Glutamatergic neuron (in vitro differentiated cells): ENCODE measurements at regions not wholly inside any gene's neighbourhood (a gene's known extent, or its start where the extent isn't known, plus 50 kb on each side); places are given as distances from the start of the nearest gene placed in this dataset.

ENCODE experiments used
- DNase-seq: peaks from one replicate; pipeline ENCODE4 v3.0.0; 2022
- H3K27ac Mint-ChIP-seq: one replicate; pipeline ENCODE4 v1.8.0; 2020; ENCODE audit warnings: mild to moderate bottlenecking, mixed read lengths, inconsistent platforms; ENCODE audit not compliant: unreplicated experiment
- H3K27me3 Mint-ChIP-seq: one replicate; pipeline ENCODE4 v1.8.0; 2020; ENCODE audit warnings: mild to moderate bottlenecking, moderate library complexity, mixed read lengths, inconsistent platforms; ENCODE audit not compliant: unreplicated experiment
- H3K36me3 Mint-ChIP-seq: one replicate; pipeline ENCODE4 v1.8.0; 2020; ENCODE audit warnings: mild to moderate bottlenecking, mixed read lengths, inconsistent platforms; ENCODE audit not compliant: unreplicated experiment
- H3K4me1 Mint-ChIP-seq: one replicate; pipeline ENCODE4 v1.8.0; 2020; ENCODE audit warnings: mild to moderate bottlenecking, low read depth, mixed read lengths, inconsistent platforms; ENCODE audit not compliant: unreplicated experiment
- H3K4me3 Mint-ChIP-seq: one replicate; pipeline ENCODE4 v1.8.0; 2020; ENCODE audit warnings: mild to moderate bottlenecking, mixed read lengths, inconsistent platforms; ENCODE audit not compliant: unreplicated experiment
- H3K9me3 Mint-ChIP-seq: one replicate; pipeline ENCODE4 v1.8.0; 2020; ENCODE audit warnings: mild to moderate bottlenecking, moderate library complexity, mixed read lengths, inconsistent platforms; ENCODE audit not compliant: unreplicated experiment
- CTCF ChIP-seq: fragments of 200-600 bp; sonication (generic); IDR thresholded peaks from one replicate; pipeline ENCODE4 v1.5.0; 2021; ENCODE audit not compliant: partially characterized antibody, unreplicated experiment

GRCh38 chr5:153159616-153160015, 330.9 kb upstream of the GRIA1 start:
- Mint-ChIP-seq H3K9me3 (no peaks in the 10 kb centered on the region), H3K27me3 (no peaks in the 10 kb centered on the region)

GRCh38 chr5:153168241-153168640, 322.2 kb upstream of the GRIA1 start:
- H3K9me3 Mint-ChIP-seq: no peaks in the 10 kb centered on the region
- no peak for TF ChIP-seq CTCF
- DNase-seq: no peak

More at GRCh38 chr5:153159616-153160015, 330.9 kb upstream of the GRIA1 start:
- H3K4me3 Mint-ChIP-seq: no peak overlapping the region
- no peak for TF ChIP-seq CTCF
- no peaks in the 10 kb centered on the region for H3K4me1 Mint-ChIP-seq
- no peak for DNase-seq
- no peak overlapping the region for H3K27ac Mint-ChIP-seq
- no peaks in the 10 kb centered on the region for H3K36me3 Mint-ChIP-seq

GRCh38 chr5:153187503-153187902, 303.0 kb upstream of the GRIA1 start:
- Mint-ChIP-seq H3K9me3 (no peaks in the 10 kb centered on the region), H3K27me3 (peaks cover 2% of the 10 kb centered on the region), H3K27ac (no peak overlapping the region), H3K4me1 (no peaks in the 10 kb centered on the region), H3K4me3 (no peak overlapping the region), H3K36me3 (no peaks in the 10 kb centered on the region)
- no peak for TF ChIP-seq CTCF
- DNase-seq: no peak

More at GRCh38 chr5:153168241-153168640, 322.2 kb upstream of the GRIA1 start:
- no peak overlapping the region for H3K4me3 Mint-ChIP-seq
- no peaks in the 10 kb centered on the region for H3K4me1 Mint-ChIP-seq
- H3K27ac Mint-ChIP-seq: no peak overlapping the region
- no peaks in the 10 kb centered on the region for H3K27me3 Mint-ChIP-seq
- no peaks in the 10 kb centered on the region for H3K36me3 Mint-ChIP-seq

GRCh38 chr5:153206361-153206760, 284.1 kb upstream of the GRIA1 start:
- no peaks in the 10 kb centered on the region for H3K27me3 Mint-ChIP-seq
- no peak for DNase-seq
- H3K4me1 Mint-ChIP-seq: peaks cover 4% of the 10 kb centered on the region
- H3K4me3 Mint-ChIP-seq: no peak overlapping the region
- no peaks in the 10 kb centered on the region for H3K36me3 Mint-ChIP-seq
- TF ChIP-seq CTCF: no peak
- H3K9me3 Mint-ChIP-seq: no peaks in the 10 kb centered on the region
- H3K27ac Mint-ChIP-seq: no peak overlapping the region

GRCh38 chr5:153209016-153209415, 281.5 kb upstream of the GRIA1 start:
- no peak overlapping the region for H3K27ac Mint-ChIP-seq
- H3K4me1 Mint-ChIP-seq: peaks cover 4% of the 10 kb centered on the region

More at GRCh38 chr5:153209016-153209415, 281.5 kb upstream of the GRIA1 start:
- H3K4me3 Mint-ChIP-seq: no peak overlapping the region
- no peaks in the 10 kb centered on the region for H3K9me3 Mint-ChIP-seq
- TF ChIP-seq CTCF: no peak
- DNase-seq: no peak
- H3K27me3 Mint-ChIP-seq: no peaks in the 10 kb centered on the region
- H3K36me3 Mint-ChIP-seq: no peaks in the 10 kb centered on the region
